ENCODE measurements at regions not wholly inside any gene's neighbourhood (a gene's known extent, or its start where the extent isn't known, plus 50 kb on each side); places are given as distances from the start of the nearest gene placed in this dataset.

DNA sequence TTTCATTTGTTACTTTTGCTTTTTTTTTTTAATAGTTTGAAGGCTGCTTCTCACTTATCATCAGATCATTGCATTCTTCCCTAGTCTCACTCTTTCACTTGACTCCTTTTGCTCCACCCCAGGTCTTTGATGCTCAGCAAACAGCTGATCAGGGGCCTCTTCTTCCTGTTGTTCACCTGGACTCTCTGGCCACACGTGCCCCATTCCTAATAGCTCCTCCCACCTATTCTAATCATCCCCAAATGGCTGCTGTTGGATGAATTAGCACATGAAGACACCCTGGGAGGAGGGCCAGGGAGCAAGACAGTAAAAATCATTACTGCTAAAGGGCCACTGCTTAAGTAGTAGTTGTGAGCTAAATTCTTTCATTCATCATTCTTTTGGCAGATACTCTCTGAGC lies 119.5 kb downstream of the MAB21L3 start:
- TF ChIP-seq, protein P1, sequence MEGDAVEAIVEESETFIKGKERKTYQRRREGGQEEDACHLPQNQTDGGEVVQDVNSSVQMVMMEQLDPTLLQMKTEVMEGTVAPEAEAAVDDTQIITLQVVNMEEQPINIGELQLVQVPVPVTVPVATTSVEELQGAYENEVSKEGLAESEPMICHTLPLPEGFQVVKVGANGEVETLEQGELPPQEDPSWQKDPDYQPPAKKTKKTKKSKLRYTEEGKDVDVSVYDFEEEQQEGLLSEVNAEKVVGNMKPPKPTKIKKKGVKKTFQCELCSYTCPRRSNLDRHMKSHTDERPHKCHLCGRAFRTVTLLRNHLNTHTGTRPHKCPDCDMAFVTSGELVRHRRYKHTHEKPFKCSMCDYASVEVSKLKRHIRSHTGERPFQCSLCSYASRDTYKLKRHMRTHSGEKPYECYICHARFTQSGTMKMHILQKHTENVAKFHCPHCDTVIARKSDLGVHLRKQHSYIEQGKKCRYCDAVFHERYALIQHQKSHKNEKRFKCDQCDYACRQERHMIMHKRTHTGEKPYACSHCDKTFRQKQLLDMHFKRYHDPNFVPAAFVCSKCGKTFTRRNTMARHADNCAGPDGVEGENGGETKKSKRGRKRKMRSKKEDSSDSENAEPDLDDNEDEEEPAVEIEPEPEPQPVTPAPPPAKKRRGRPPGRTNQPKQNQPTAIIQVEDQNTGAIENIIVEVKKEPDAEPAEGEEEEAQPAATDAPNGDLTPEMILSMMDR (IDR thresholded peaks at IDR 0.05; ENCODE audit: insufficient read depth, low read depth, low read length) = no peak
- TF ChIP-seq EZH2 (IDR thresholded peaks at IDR 0.05; ENCODE audit: insufficient read depth, low read length) = no peak
